Keratinocyte (primary cell): ENCODE measurements at regions not wholly inside any gene's neighbourhood (a gene's known extent, or its start where the extent isn't known, plus 50 kb on each side); places are given as distances from the start of the nearest gene placed in this dataset.

Source experiments
- CTCF ChIP-seq, 3 experiments: IDR thresholded peaks in 1 of 3; conservative IDR thresholded peaks in 1 of 3; optimal IDR thresholded peaks in 1 of 3; 2 replicates in 2 of 3; 3 replicates in 1 of 3; pipeline versions ENCODE3 to v1.5.1; 2011; ENCODE audit warnings: low read length in 3 of 3, mild to moderate bottlenecking in 3 of 3, moderate library complexity in 2 of 3, control low read depth in 1 of 3, inconsistent platforms in 1 of 3; ENCODE audit not compliant: insufficient read depth in 2 of 3; ENCODE audit errors: extremely low read depth in 1 of 3
- EZH2 ChIP-seq: IDR thresholded peaks from one replicate; pipeline ENCODE4 v1.6.1; 2012; ENCODE audit warnings: inconsistent platforms, mild to moderate bottlenecking, low read length, moderate library complexity

- TF ChIP-seq EZH2 (no peak), CTCF (optimal IDR thresholded peaks at IDR 0.05 in 1 of 3, IDR thresholded peaks at IDR 0.05 in 1 of 3, conservative IDR thresholded peaks at IDR 0.05 in 1 of 3; ENCODE audit: extremely low read depth in 1 of 3, insufficient read depth in 2 of 3, low read length in 3 of 3) (no peak)
These were observed 110.9 kb upstream of the RMP24 start for GRCh38 chr18:35861367-35862118.
